ENCODE measurements at regions not wholly inside any gene's neighbourhood (a gene's known extent, or its start where the extent isn't known, plus 50 kb on each side); places are given as distances from the start of the nearest gene placed in this dataset.

DNA sequence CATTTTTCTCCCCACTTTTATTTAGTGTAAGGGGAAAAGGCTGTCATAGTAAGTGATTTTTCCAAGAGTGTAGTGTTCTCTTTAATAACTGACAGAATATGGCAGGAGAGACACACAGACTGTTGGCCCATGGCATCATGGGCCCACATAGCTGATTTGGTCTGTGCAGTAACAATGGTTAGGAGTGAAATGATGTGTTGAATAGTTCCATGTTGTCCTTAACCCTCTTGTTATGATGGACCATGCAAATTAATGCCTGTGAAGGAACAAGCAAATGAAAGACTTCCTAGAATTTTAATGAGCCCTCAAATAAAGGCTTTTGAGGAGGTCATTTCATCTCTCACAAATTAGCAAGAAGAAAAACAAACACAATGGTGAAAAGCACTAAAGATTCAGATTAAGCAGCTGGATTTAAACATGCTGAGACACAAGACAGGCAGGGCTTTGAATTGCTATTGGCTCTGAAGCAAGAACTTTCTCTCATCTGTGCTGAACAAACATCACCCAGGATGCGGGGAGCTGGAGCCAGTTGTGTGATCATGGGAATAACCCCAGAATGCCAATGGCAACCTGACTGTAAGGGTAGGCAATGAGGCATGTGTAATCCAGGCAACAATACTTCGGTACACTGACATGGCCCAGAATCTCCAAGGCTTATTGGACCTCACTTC, 136.7 kb upstream of the VEPH1 start:
- H3K27ac ChIP-seq (ENCODE audit: low read length) = no peak overlapping the region
- no peaks in the 10 kb centered on the region for H3K36me3 ChIP-seq (ENCODE audit: insufficient read depth, low read length)
- H2AFZ ChIP-seq (ENCODE audit: low read depth, low read length) = no peak overlapping the region
- no peak for TF ChIP-seq EZH2 (IDR thresholded peaks at IDR 0.05; ENCODE audit: borderline replicate concordance, low read depth, low read length, severe bottlenecking)
- TF ChIP-seq, protein P1, sequence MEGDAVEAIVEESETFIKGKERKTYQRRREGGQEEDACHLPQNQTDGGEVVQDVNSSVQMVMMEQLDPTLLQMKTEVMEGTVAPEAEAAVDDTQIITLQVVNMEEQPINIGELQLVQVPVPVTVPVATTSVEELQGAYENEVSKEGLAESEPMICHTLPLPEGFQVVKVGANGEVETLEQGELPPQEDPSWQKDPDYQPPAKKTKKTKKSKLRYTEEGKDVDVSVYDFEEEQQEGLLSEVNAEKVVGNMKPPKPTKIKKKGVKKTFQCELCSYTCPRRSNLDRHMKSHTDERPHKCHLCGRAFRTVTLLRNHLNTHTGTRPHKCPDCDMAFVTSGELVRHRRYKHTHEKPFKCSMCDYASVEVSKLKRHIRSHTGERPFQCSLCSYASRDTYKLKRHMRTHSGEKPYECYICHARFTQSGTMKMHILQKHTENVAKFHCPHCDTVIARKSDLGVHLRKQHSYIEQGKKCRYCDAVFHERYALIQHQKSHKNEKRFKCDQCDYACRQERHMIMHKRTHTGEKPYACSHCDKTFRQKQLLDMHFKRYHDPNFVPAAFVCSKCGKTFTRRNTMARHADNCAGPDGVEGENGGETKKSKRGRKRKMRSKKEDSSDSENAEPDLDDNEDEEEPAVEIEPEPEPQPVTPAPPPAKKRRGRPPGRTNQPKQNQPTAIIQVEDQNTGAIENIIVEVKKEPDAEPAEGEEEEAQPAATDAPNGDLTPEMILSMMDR (IDR thresholded peaks at IDR 0.05; ENCODE audit: borderline replicate concordance, extremely low read depth, low read length, poor library complexity, severe bottlenecking) = no peak
- H3K9ac ChIP-seq (ENCODE audit: low read depth, low read length) = no peak overlapping the region
- H4K20me1 ChIP-seq (ENCODE audit: insufficient read depth, low read length) = no peaks in the 10 kb centered on the region
- H3K4me2 ChIP-seq (ENCODE audit: insufficient read depth, low read length) = no peak overlapping the region
- no peaks in the 10 kb centered on the region for H3K4me1 ChIP-seq (ENCODE audit: insufficient read depth, low read length)
- no peak overlapping the region for H3K4me3 ChIP-seq (ENCODE audit: low read depth in 1 of 2, low read length in 2 of 2)
- no peak for DNase-seq
- no peak for ATAC-seq (ENCODE audit: insufficient read depth, low read depth)
- no peaks in the 10 kb centered on the region for H3K27me3 ChIP-seq (ENCODE audit: insufficient read depth, low read length, poor library complexity)
- H3K79me2 ChIP-seq (ENCODE audit: insufficient read depth, low read length) = no peaks in the 10 kb centered on the region
- no peaks in the 10 kb centered on the region for H3K9me3 ChIP-seq (ENCODE audit: insufficient read depth, low read length, severe bottlenecking)

- H3K9me3 ChIP-seq (ENCODE audit: insufficient read depth, low read length, severe bottlenecking) = no peaks in the 10 kb centered on the region
- H3K27me3 ChIP-seq (ENCODE audit: insufficient read depth, low read length, poor library complexity) = no peaks in the 10 kb centered on the region
- ATAC-seq (ENCODE audit: insufficient read depth, low read depth) (no peak), DNase-seq (no peak)
- H4K20me1 ChIP-seq (ENCODE audit: insufficient read depth, low read length) = no peaks in the 10 kb centered on the region
- TF ChIP-seq EZH2 (IDR thresholded peaks at IDR 0.05; ENCODE audit: borderline replicate concordance, low read depth, low read length, severe bottlenecking) = no peak
- TF ChIP-seq, protein P1 (IDR thresholded peaks at IDR 0.05; ENCODE audit: borderline replicate concordance, extremely low read depth, low read length, poor library complexity, severe bottlenecking) = no peak
- no peak overlapping the region; the same call in 1 of the 2 replicates for H2AFZ ChIP-seq (ENCODE audit: low read depth, low read length)
- no peaks in the 10 kb centered on the region for H3K79me2 ChIP-seq (ENCODE audit: insufficient read depth, low read length)
- H3K4me2 ChIP-seq (ENCODE audit: insufficient read depth, low read length) = no peak overlapping the region
- H3K27ac ChIP-seq (ENCODE audit: low read length) = no peak overlapping the region
- no peaks in the 10 kb centered on the region for H3K36me3 ChIP-seq (ENCODE audit: insufficient read depth, low read length)
- no peaks in the 10 kb centered on the region for H3K4me1 ChIP-seq (ENCODE audit: insufficient read depth, low read length)
- H3K4me3 ChIP-seq (ENCODE audit: low read depth in 1 of 2, low read length in 2 of 2) = no peak overlapping the region
- no peak overlapping the region for H3K9ac ChIP-seq (ENCODE audit: low read depth, low read length)
These were observed 134.7 kb upstream of the VEPH1 start for GRCh38 chr3:157637866-157638265.

GRCh38 chr3:157633241-157633640, 130.0 kb upstream of the VEPH1 start:
- no peak overlapping the region for H3K4me2 ChIP-seq (ENCODE audit: insufficient read depth, low read length)
- no peak for DNase-seq
- ATAC-seq (ENCODE audit: insufficient read depth, low read depth) = no peak
- no peaks in the 10 kb centered on the region for H3K79me2 ChIP-seq (ENCODE audit: insufficient read depth, low read length)
- TF ChIP-seq EZH2 (IDR thresholded peaks at IDR 0.05; ENCODE audit: borderline replicate concordance, low read depth, low read length, severe bottlenecking) = no peak
- TF ChIP-seq, protein P1 (IDR thresholded peaks at IDR 0.05; ENCODE audit: borderline replicate concordance, extremely low read depth, low read length, poor library complexity, severe bottlenecking) = no peak
- no peak overlapping the region for H3K27ac ChIP-seq (ENCODE audit: low read length)
- H3K27me3 ChIP-seq (ENCODE audit: insufficient read depth, low read length, poor library complexity) = no peaks in the 10 kb centered on the region
- H3K9ac ChIP-seq (ENCODE audit: low read depth, low read length) = no peak overlapping the region
- no peak overlapping the region for H2AFZ ChIP-seq (ENCODE audit: low read depth, low read length)
- no peaks in the 10 kb centered on the region for H3K9me3 ChIP-seq (ENCODE audit: insufficient read depth, low read length, severe bottlenecking)
- H3K36me3 ChIP-seq (ENCODE audit: insufficient read depth, low read length) = no peaks in the 10 kb centered on the region
- no peak overlapping the region for H3K4me3 ChIP-seq (ENCODE audit: low read depth in 1 of 2, low read length in 2 of 2)
- no peaks in the 10 kb centered on the region for H4K20me1 ChIP-seq (ENCODE audit: insufficient read depth, low read length)
- H3K4me1 ChIP-seq (ENCODE audit: insufficient read depth, low read length) = no peaks in the 10 kb centered on the region
